MM.1S (cell line): ENCODE measurements at regions not wholly inside any gene's neighbourhood (a gene's known extent, or its start where the extent isn't known, plus 50 kb on each side); places are given as distances from the start of the nearest gene placed in this dataset.
"Not testable (repeated sequence)": the region's sequence is repeated elsewhere in the genome, so short reads cannot be mapped to it uniquely, and the experiment has no call there.

Experiments used
- DNase-seq: peaks from one replicate; pipeline ENCODE4 v3.0.0-alpha.2; 2015
- H2AFZ ChIP-seq: fragments of 300-600 bp; sonication (generic); 2 replicates; pipeline ENCODE4 v1.6.0; 2016; ENCODE audit warnings: antibody characterized with exemption, low read length
- H3F3A ChIP-seq: fragments of 300-600 bp; sonication (generic); 2 replicates; pipeline ENCODE4 v1.6.1; 2016; ENCODE audit warnings: mild to moderate bottlenecking, antibody characterized with exemption, low read length, moderate library complexity, mixed read lengths; ENCODE audit not compliant: insufficient read depth
- H3K27ac ChIP-seq: fragments of 300-600 bp; sonication (generic); 2 replicates; pipeline ENCODE4 v1.5.1; 2016; ENCODE audit warnings: mild to moderate bottlenecking, low read length
- H3K27me3 ChIP-seq: fragments of 300-600 bp; sonication (generic); replicated peaks from 2 replicates; pipeline ENCODE4 v1.6.0; 2016; ENCODE audit warnings: low read length; ENCODE audit not compliant: insufficient read depth
- H3K36me3 ChIP-seq: fragments of 300-600 bp; sonication (generic); replicated peaks from 2 replicates; pipeline ENCODE4 v1.6.1; 2016; ENCODE audit warnings: mild to moderate bottlenecking, low read length, mixed read lengths; ENCODE audit not compliant: insufficient read depth
- H3K4me1 ChIP-seq: fragments of 300-600 bp; sonication (generic); 2 replicates; pipeline ENCODE4 v1.6.1; 2016; ENCODE audit warnings: low read length, mixed read lengths
- H3K4me2 ChIP-seq: fragments of 300-600 bp; sonication (generic); 2 replicates; pipeline ENCODE4 v1.6.0; 2016; ENCODE audit warnings: low read depth, low read length
- H3K4me3 ChIP-seq: fragments of 300-600 bp; sonication (generic); 2 replicates; pipeline ENCODE4 v1.5.1; 2016; ENCODE audit warnings: low read length, mixed read lengths
- H3K79me2 ChIP-seq: fragments of 300-600 bp; sonication (generic); 2 replicates; pipeline ENCODE4 v1.6.1; 2016; ENCODE audit warnings: mixed run types, low read length, mixed read lengths
- H3K9ac ChIP-seq: fragments of 300-600 bp; sonication (generic); 2 replicates; pipeline ENCODE4 v1.6.1; 2016; ENCODE audit warnings: low read length, mixed read lengths
- H3K9me2 ChIP-seq: fragments of 300-600 bp; sonication (generic); replicated peaks from 2 replicates; pipeline ENCODE4 v1.6.1; 2016; ENCODE audit warnings: mild to moderate bottlenecking, low read length, mixed read lengths; ENCODE audit not compliant: insufficient read depth
- H3K9me3 ChIP-seq: fragments of 300-600 bp; sonication (generic); replicated peaks from 2 replicates; pipeline ENCODE4 v1.6.1; 2016; ENCODE audit warnings: mild to moderate bottlenecking, low read length, mixed read lengths; ENCODE audit not compliant: insufficient read depth
- H4K20me1 ChIP-seq: fragments of 300-600 bp; sonication (generic); 2 replicates; pipeline ENCODE4 v1.6.1; 2016; ENCODE audit warnings: mild to moderate bottlenecking, low read length, moderate library complexity, mixed read lengths; ENCODE audit not compliant: insufficient read depth
- CTCF ChIP-seq: fragments of 300-600 bp; sonication (generic); IDR thresholded peaks from 2 replicates; pipeline ENCODE4 v1.5.1; 2016; ENCODE audit warnings: antibody characterized with exemption, low read length, mixed read lengths
- EZH2 ChIP-seq: fragments of 300-600 bp; sonication (generic); optimal IDR thresholded peaks from 2 replicates; pipeline ENCODE3; 2017; ENCODE audit warnings: low read depth, mild to moderate bottlenecking, antibody characterized with exemption, low read length, mixed read lengths
- EZH2phosphoT487 ChIP-seq: fragments of 300-600 bp; sonication (generic); IDR thresholded peaks from 2 replicates; pipeline ENCODE4 v1.6.1; 2018; ENCODE audit warnings: antibody characterized with exemption, low read length

DNA sequence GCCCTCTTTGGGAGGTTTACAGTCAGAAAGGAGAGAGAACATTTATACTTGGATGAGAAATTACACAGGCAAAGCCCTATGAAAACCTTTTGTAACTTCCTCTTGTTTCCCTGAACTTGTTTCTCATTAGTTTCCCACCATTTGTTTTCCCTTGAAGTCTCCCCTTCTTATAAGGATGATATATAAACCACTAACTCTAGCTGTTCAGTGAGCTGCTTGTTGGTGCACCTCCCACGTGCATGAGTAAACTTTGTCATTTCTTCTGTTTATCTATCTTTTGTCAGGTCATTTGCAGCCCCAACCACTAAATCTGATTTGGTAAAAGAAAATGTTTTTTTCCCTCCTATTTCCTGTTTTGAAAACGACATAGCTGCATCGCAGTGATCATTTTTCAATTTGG is 919.9 kb downstream of the SLITRK1 start:
- DNase-seq = no peak
- H2AFZ ChIP-seq = 0 out of 2 replicates have a peak overlapping the region, but pooled peaks have one; percentile 1
- no peak for TF ChIP-seq CTCF
- TF ChIP-seq EZH2 = no peak
- no peak for TF ChIP-seq EZH2phosphoT487
- no peak overlapping the region for H3K4me3 ChIP-seq
- H3K4me1 ChIP-seq = no peaks in the 10 kb centered on the region
- H3K4me2 ChIP-seq = no peak overlapping the region
- H3K9ac ChIP-seq = no peak overlapping the region
- no peaks in the 10 kb centered on the region for H3K9me3 ChIP-seq
- no peaks in the 10 kb centered on the region for H3K27me3 ChIP-seq
- H3K79me2 ChIP-seq = no peaks in the 10 kb centered on the region
- no peak overlapping the region for H3K27ac ChIP-seq
- no peaks in the 10 kb centered on the region for H3K9me2 ChIP-seq
- H4K20me1 ChIP-seq = no peaks in the 10 kb centered on the region
- H3F3A ChIP-seq = no peaks in the 10 kb centered on the region
- no peaks in the 10 kb centered on the region for H3K36me3 ChIP-seq

DNA sequence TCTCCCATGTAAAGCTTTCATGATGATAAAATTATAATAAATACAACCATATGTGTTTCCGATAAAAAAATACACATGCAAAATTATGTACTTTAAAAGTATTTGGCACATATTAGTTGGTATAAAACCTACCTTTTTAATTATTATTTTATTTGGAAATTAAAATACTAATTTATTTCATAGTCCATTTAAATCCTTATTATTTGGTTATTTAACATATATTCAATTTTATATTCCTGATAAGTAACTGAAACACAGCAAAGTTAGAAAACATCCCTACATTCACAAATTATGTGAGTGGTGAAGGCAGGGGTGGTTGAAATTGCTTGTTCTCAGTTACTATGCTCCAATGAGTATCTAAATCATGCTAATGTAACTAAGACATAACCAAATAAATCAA is 920.5 kb downstream of the SLITRK1 start:
- Histone ChIP-seq H3K4me3 (no peak overlapping the region), H3K4me2 (no peak overlapping the region), H3K9me3 (no peaks in the 10 kb centered on the region), H3K27ac (no peak overlapping the region), H3K79me2 (no peaks in the 10 kb centered on the region), H4K20me1 (no peaks in the 10 kb centered on the region), H3K36me3 (no peaks in the 10 kb centered on the region), H3K9ac (no peak overlapping the region), H3K9me2 (no peaks in the 10 kb centered on the region), H2AFZ (no peak overlapping the region), H3K4me1 (no peaks in the 10 kb centered on the region), H3K27me3 (no peaks in the 10 kb centered on the region), H3F3A (no peaks in the 10 kb centered on the region)
- TF ChIP-seq CTCF (no peak), EZH2 (no peak), EZH2phosphoT487 (no peak)
- DNase-seq = no peak

DNA sequence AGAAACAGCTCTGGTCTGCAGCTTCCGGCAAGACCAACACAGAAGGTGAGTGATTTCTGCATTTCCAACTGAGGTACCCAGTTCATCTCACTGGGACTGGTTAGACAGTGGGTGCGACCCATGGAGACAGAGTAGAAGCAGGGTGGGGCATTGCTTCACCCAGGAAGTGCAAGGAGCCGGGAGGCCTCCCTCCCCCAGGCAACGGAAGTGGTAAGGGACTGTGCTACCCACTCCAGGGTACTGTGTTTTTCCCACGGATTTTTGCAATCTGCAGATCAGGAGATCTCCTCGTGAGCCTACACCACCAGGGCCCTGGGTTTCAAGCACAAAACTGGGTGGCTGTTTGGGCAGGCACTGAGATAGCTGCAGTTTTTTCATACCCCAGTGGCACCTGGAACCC is 929.9 kb downstream of the SLITRK1 start:
- H3K9me3 ChIP-seq, H3K4me2 ChIP-seq, H2AFZ ChIP-seq, DNase-seq, H3K36me3 ChIP-seq, H3K27ac ChIP-seq, H3K4me1 ChIP-seq, H3F3A ChIP-seq, H3K27me3 ChIP-seq, H3K9me2 ChIP-seq, H3K9ac ChIP-seq, H3K79me2 ChIP-seq, H4K20me1 ChIP-seq, H3K4me3 ChIP-seq: not testable (repeated sequence)

DNA sequence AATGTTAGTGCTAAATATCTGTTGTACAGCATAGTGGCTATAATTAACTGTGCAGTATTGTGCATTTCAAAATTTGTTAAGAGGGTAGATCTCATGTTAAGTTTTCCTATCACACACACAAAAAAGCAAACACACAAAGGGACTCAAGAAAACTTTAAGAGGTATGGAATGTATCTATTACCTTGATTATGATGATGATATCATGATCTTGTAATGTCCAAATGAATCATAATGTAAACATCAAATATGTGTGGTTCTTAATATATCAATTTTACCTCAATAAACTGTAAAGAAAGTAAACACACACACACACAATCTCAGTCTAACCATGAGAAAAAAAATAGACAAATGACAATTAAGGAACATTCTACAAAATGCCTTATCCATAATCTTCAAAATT is 934.6 kb downstream of the SLITRK1 start:
- Histone ChIP-seq H3K4me3 (no peak overlapping the region), H4K20me1 (no peaks in the 10 kb centered on the region), H3K4me1 (no peaks in the 10 kb centered on the region), H3K27me3 (no peaks in the 10 kb centered on the region), H2AFZ (no peak overlapping the region), H3K4me2 (no peak overlapping the region), H3K27ac (no peak overlapping the region), H3F3A (no peaks in the 10 kb centered on the region), H3K9ac (no peak overlapping the region), H3K79me2 (no peaks in the 10 kb centered on the region), H3K9me2 (no peaks in the 10 kb centered on the region), H3K9me3 (no peaks in the 10 kb centered on the region), H3K36me3 (no peaks in the 10 kb centered on the region)
- TF ChIP-seq EZH2 (no peak), CTCF (no peak), EZH2phosphoT487 (no peak)
- no peak for DNase-seq
